HCT116 (cell line): ENCODE measurements at regions not wholly inside any gene's neighbourhood (a gene's known extent, or its start where the extent isn't known, plus 50 kb on each side); places are given as distances from the start of the nearest gene placed in this dataset.

Experiments used
- ATAC-seq: fragments of 200-7000 bp; cut with Tn5 transposase; 2 replicates; pipeline ENCODE4 v1.9.1; 2020; ENCODE audit warnings: mild to moderate bottlenecking, moderate library complexity
- BruUV-seq: library from RNA; stranded (reverse); fragments of 400-500 nt; replicated peaks from 2 replicates; lab custom pipeline; 2021; lab: Mats Ljungman, UMichigan
- CTCF ChIA-PET: fragments of 300-600 bp; sonication (Branson Sonifier 250); formaldehyde crosslinking; loops from one replicate; lab custom pipeline; 2021; ENCODE audit warnings: antibody characterized with exemption; lab: Charles Lee
- POLR2A ChIA-PET: fragments of 300-600, 350-600 bp; sonication (Branson Sonifier 250); formaldehyde crosslinking; loops from one replicate; lab custom pipeline; 2021; ENCODE audit warnings: antibody characterized with exemption; lab: Charles Lee
- RAD21 ChIA-PET, 2 experiments: fragments of 300-600 bp; sonication (Branson Sonifier 250); formaldehyde crosslinking; loops; one replicate each; lab custom pipeline; 2023; ENCODE audit warnings: low total read pairs in 2 of 2; ENCODE audit not compliant: uncharacterized antibody in 2 of 2, unreplicated experiment in 2 of 2, low non-redundant PET in 1 of 2; lab: Charles Lee
- DNase-seq: peaks from one replicate; pipeline ENCODE4 v3.0.0-alpha.2; 2010; ENCODE audit warnings: low read depth, low spot score
- H2AFZ ChIP-seq: fragments of 200-600 bp; shearing (Covaris generic), sonication (generic); 2 replicates; pipeline ENCODE4 v1.6.1; 2017; ENCODE audit warnings: low read depth, mixed run types, mixed read lengths, antibody characterized with exemption, low read length; ENCODE audit not compliant: poor library complexity, severe bottlenecking
- H3K27ac ChIP-seq: 2 replicates; pipeline ENCODE4 v1.5.1; 2012; ENCODE audit warnings: low read depth, low read length
- H3K27me3 ChIP-seq: fragments of 200-600 bp; sonication (generic); 2 replicates; pipeline ENCODE4 v1.6.1; 2016; ENCODE audit warnings: mixed run types, low read length, mixed read lengths; ENCODE audit not compliant: insufficient read depth
- H3K36me3 ChIP-seq, 2 experiments: fragments of 200-500 bp in 1 of 2; fragments of 200-600 bp in 1 of 2; sonication (Bioruptor generic) in 1 of 2; sonication (generic) in 1 of 2; 2 replicates each; pipeline versions ENCODE4 v1.5.1 to v1.6.1; 2014 to 2016; ENCODE audit warnings: low read length in 2 of 2, inconsistent platforms in 1 of 2, mixed read lengths in 1 of 2, mixed run types in 1 of 2; ENCODE audit not compliant: insufficient read depth in 2 of 2, control insufficient read depth in 1 of 2
- H3K4me1 ChIP-seq, 2 experiments: fragments of 200-600 bp in 1 of 2; sonication (generic) in 1 of 2; 2 replicates each; pipeline versions ENCODE4 v1.5.1 to v1.6.1; 2012 to 2017; ENCODE audit warnings: low read length in 2 of 2, inconsistent platforms in 1 of 2, mild to moderate bottlenecking in 1 of 2, mixed read lengths in 1 of 2, mixed run types in 1 of 2, moderate library complexity in 1 of 2; ENCODE audit not compliant: insufficient read depth in 2 of 2, control insufficient read depth in 1 of 2
- H3K4me2 ChIP-seq: fragments of 200-600 bp; sonication (generic); 2 replicates; pipeline ENCODE4 v1.6.1; 2017; ENCODE audit warnings: mixed run types, low read length, mixed read lengths
- H3K4me3 ChIP-seq, 2 experiments: fragments of 200-600 bp in 1 of 2; sonication (generic) in 1 of 2; replicated peaks in 1 of 2; 2 replicates each; pipeline ENCODE4 v1.5.1; 2011 to 2016; ENCODE audit warnings: low read length in 2 of 2, control low read depth in 1 of 2, low read depth in 1 of 2, mild to moderate bottlenecking in 1 of 2, mixed read lengths in 1 of 2, mixed run types in 1 of 2
- H3K79me2 ChIP-seq: fragments of 200-600 bp; sonication (generic); 2 replicates; pipeline ENCODE4 v1.6.1; 2017; ENCODE audit warnings: mild to moderate bottlenecking, mixed run types, low read length, moderate library complexity, mixed read lengths; ENCODE audit not compliant: insufficient read depth
- H3K9ac ChIP-seq: fragments of 200-600 bp; sonication (generic); 2 replicates; pipeline ENCODE4 v1.6.1; 2016; ENCODE audit warnings: low read length, mixed read lengths
- H3K9me2 ChIP-seq: fragments of 200-600 bp; sonication (generic), shearing (Covaris generic); 2 replicates; pipeline ENCODE4 v1.6.1; 2017; ENCODE audit warnings: mixed run types, mild to moderate bottlenecking, moderate library complexity; ENCODE audit not compliant: insufficient read depth
- H3K9me3 ChIP-seq, 2 experiments: fragments of 200-500 bp in 1 of 2; fragments of 200-600 bp in 1 of 2; sonication (Bioruptor generic) in 1 of 2; sonication (generic) in 1 of 2; 2 replicates each; pipeline ENCODE4 v1.6.1; 2014 to 2017; ENCODE audit warnings: low read length in 2 of 2, mixed read lengths in 2 of 2, inconsistent platforms in 1 of 2, low read depth in 1 of 2, mild to moderate bottlenecking in 1 of 2, mixed run types in 1 of 2, moderate library complexity in 1 of 2; ENCODE audit not compliant: control insufficient read depth in 1 of 2, insufficient read depth in 1 of 2
- H4K20me1 ChIP-seq: fragments of 200-600 bp; sonication (generic), shearing (Covaris generic); 2 replicates; pipeline ENCODE4 v1.6.1; 2017; ENCODE audit warnings: mixed run types, mild to moderate bottlenecking, moderate library complexity; ENCODE audit not compliant: insufficient read depth
- ATF3 ChIP-seq: IDR thresholded peaks from 2 replicates; pipeline ENCODE4 v1.6.1; 2012
- CBX3 ChIP-seq: IDR thresholded peaks from 2 replicates; pipeline ENCODE4 v1.6.1; 2012; ENCODE audit warnings: low read depth
- ELF1 ChIP-seq: IDR thresholded peaks from 2 replicates; pipeline ENCODE4 v1.6.1; 2012; ENCODE audit warnings: low read depth, borderline replicate concordance
- EZH2phosphoT487 ChIP-seq: fragments of 200-600 bp; IDR thresholded peaks from 2 replicates; pipeline ENCODE4 v1.6.1; 2018; ENCODE audit warnings: antibody characterized with exemption, borderline replicate concordance
- POLR2A ChIP-seq: IDR thresholded peaks from 2 replicates; pipeline ENCODE4 v1.7.0; 2011; ENCODE audit warnings: borderline replicate concordance; ENCODE audit not compliant: insufficient read depth, insufficient read length; ENCODE audit errors: extremely low read depth
- REST ChIP-seq: IDR thresholded peaks from 2 replicates; pipeline ENCODE4 v1.6.1; 2012; ENCODE audit warnings: low read depth
- SIN3A ChIP-seq: IDR thresholded peaks from 2 replicates; pipeline ENCODE4 v1.6.1; 2012; ENCODE audit warnings: low read depth
- YY1 ChIP-seq: IDR thresholded peaks from 2 replicates; pipeline ENCODE4 v1.6.1; 2011; ENCODE audit warnings: low read length, low read depth, moderate library complexity, mild to moderate bottlenecking; ENCODE audit not compliant: insufficient replicate concordance; ENCODE audit errors: extremely low read depth
- ZBTB33 ChIP-seq: IDR thresholded peaks from 2 replicates; pipeline ENCODE4 v1.6.1; 2011; ENCODE audit warnings: mild to moderate bottlenecking, low read length, moderate library complexity; ENCODE audit not compliant: insufficient replicate concordance; ENCODE audit errors: extremely low read depth
- intact Hi-C: fragments of 100-400 bp; cut with micrococcal nuclease; formaldehyde crosslinking; loops from 2 replicates; pipeline ENCODE4 v1.10.0; 2022
- TF ChIP-seq, protein P1 (sequence below): IDR thresholded peaks from 2 replicates; pipeline ENCODE4 v1.6.1; 2012

DNA sequence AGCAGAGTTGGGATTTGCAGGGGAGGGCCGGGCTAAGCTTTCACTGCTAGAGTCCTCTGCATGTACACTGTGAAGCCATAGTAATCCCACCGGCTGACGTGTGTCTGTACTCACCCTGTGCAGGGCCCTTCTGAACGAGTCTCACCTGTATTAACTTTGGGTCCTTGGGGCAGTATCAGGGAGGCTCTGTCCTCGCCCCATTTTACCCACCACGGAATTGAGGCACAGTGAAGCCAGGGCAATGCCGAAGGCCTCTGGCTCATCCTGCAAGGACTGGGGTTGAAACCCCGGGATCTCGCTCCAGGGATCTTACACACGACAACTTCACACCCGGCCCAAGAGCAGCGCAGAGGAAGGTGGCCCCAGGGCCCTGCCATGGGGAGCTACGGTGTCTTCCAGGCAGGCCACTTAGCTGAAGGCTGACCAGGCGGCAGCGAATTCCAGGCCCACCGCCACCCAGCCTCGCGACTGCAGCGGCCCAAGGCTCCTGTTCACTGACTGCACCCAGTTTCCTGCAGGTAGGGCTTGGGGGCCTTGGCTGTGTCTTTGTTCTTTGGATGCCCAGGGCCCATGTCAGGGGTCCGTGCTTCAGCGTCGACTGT, 75.5 kb upstream of the ADRA2C start:
- no peaks in the 10 kb centered on the region for H3K9me2 ChIP-seq
- ChIA-PET RAD21 (no interaction called here), POLR2A (no interaction called here), CTCF (no interaction called here)
- no peak overlapping the region for H2AFZ ChIP-seq
- H3K9ac ChIP-seq: no peak overlapping the region
- no peaks in the 10 kb centered on the region for H3K36me3 ChIP-seq
- no TSS peak for BruUV-seq
- H3K27me3 ChIP-seq: peaks cover 16% of the 10 kb centered on the region; the same call in 1 of the 2 replicates
- ATAC-seq: no peak
- intact Hi-C loops: no loop called here
- no peak overlapping the region for H3K27ac ChIP-seq
- no peaks in the 10 kb centered on the region for H4K20me1 ChIP-seq
- H3K4me1 ChIP-seq: no peaks in the 10 kb centered on the region
- no peak for DNase-seq
- no peaks in the 10 kb centered on the region for H3K9me3 ChIP-seq
- H3K4me3 ChIP-seq: no peak overlapping the region
- no peak overlapping the region for H3K4me2 ChIP-seq
- H3K79me2 ChIP-seq: no peaks in the 10 kb centered on the region
- no peak for TF ChIP-seq EZH2phosphoT487
- TF ChIP-seq ZBTB33: no peak
- TF ChIP-seq ELF1: no peak
- no peak for TF ChIP-seq REST
- TF ChIP-seq, protein P1, sequence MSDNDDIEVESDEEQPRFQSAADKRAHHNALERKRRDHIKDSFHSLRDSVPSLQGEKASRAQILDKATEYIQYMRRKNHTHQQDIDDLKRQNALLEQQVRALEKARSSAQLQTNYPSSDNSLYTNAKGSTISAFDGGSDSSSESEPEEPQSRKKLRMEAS: no peak
- no peak for TF ChIP-seq CBX3
- no peak for TF ChIP-seq YY1
- no peak for TF ChIP-seq POLR2A
- TF ChIP-seq ATF3: no peak
- no peak for TF ChIP-seq SIN3A
